Cardiac fibroblast (primary cell): ENCODE measurements at regions not wholly inside any gene's neighbourhood (a gene's known extent, or its start where the extent isn't known, plus 50 kb on each side); places are given as distances from the start of the nearest gene placed in this dataset.
"Not testable (repeated sequence)": the region's sequence is repeated elsewhere in the genome, so short reads cannot be mapped to it uniquely, and the experiment has no call there.

Experiments used
- DNase-seq, 2 donors: peaks; one replicate each; pipeline versions ENCODE4 v3.0.0 to v3.0.0-alpha.2; 2010; ENCODE audit warnings: low read depth in 2 of 2
- H3K4me3 ChIP-seq, 2 donors: replicated peaks in 1 of 2; 1 replicate in 1 of 2; 2 replicates in 1 of 2; pipeline ENCODE4 v1.5.1; 2011; ENCODE audit warnings: low read depth in 2 of 2, low read length in 2 of 2, mild to moderate bottlenecking in 2 of 2, moderate library complexity in 1 of 2
- TF ChIP-seq, protein P1 (sequence below): IDR thresholded peaks from one replicate; pipeline ENCODE4 v1.5.1; 2011; ENCODE audit warnings: low read depth, mild to moderate bottlenecking, low read length, inconsistent platforms

GRCh38 chr10:3567291-3567963 lies 217.6 kb downstream of the KLF6 start:
- no peak overlapping the region for H3K4me3 ChIP-seq
- TF ChIP-seq, protein P1, sequence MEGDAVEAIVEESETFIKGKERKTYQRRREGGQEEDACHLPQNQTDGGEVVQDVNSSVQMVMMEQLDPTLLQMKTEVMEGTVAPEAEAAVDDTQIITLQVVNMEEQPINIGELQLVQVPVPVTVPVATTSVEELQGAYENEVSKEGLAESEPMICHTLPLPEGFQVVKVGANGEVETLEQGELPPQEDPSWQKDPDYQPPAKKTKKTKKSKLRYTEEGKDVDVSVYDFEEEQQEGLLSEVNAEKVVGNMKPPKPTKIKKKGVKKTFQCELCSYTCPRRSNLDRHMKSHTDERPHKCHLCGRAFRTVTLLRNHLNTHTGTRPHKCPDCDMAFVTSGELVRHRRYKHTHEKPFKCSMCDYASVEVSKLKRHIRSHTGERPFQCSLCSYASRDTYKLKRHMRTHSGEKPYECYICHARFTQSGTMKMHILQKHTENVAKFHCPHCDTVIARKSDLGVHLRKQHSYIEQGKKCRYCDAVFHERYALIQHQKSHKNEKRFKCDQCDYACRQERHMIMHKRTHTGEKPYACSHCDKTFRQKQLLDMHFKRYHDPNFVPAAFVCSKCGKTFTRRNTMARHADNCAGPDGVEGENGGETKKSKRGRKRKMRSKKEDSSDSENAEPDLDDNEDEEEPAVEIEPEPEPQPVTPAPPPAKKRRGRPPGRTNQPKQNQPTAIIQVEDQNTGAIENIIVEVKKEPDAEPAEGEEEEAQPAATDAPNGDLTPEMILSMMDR = no peak
- no peak for DNase-seq

DNA sequence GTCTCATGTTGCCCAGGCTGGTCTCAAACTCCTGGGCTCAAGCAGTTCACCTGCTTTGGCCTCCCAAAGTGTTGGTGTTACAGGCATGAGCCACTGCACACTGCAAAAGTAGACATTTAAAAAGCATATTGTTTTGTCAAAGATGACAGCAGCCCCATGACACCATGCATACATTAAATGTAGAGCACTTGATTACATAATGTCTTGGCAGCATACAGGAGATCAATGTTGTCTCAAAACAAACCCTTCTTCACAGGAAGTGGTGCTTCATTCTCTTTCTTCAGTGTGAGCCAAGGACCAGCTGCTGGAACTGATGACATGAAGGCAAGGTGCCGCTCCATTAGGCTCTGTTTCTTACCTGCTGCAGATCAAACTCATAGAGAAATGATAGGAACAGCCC lies 218.4 kb downstream of the KLF6 start:
- no peak for DNase-seq
- TF ChIP-seq, protein P1 = no peak
- no peak overlapping the region for H3K4me3 ChIP-seq

DNA sequence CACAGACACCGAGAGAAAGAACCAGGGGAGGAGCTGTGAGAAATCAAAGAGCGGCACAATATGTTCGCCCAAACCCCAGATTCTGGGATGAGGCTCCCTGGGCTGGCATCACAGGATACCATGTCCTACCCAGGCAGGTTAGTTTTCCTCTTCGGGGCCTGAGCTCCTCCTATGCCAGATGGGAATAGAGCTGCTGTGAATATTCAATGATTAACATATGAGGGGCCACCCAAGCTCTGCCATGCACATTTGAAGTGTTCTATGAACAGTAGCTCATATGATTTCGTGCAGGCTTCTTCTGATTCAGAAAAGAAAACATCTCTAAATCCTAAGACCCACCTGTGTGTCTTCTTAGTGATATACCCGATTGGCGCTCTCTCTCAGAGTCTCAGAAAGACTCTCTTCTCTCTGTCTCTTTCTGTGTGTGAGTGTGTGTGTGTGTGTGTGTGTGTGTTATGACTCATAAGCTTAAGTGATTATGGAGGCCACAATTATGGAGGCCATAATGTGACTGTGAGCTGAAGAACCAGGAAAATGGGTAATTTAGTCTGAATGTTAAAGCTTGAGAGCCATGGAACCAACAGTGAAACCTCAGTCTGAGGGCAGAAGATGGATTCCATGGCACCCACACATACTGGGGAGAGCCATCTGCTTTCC lies 220.5 kb downstream of the KLF6 start:
- no peak for DNase-seq
- TF ChIP-seq, protein P1 = no peak
- no peak overlapping the region for H3K4me3 ChIP-seq

GRCh38 chr10:3563298-3563697 lies 221.7 kb downstream of the KLF6 start:
- TF ChIP-seq, protein P1 = no peak
- no peak for DNase-seq
- no peak overlapping the region for H3K4me3 ChIP-seq

DNA sequence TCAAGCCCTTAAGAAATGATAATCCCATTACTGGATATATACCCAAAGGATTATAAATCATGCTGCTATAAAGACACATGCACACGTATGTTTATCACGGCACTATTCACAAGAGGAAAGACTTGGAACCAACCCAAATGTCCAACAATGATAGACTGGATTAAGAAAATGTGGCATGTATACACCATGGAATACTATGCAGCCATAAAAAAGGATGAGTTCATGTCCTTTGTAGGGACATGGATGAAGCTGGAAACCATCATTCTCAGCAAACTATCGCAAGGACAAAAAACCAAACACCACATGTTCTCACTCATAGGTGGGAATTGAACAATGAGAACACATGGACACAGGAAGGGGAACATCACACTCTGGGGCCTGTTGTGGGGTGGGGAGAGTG lies 224.4 kb downstream of the KLF6 start:
- DNase-seq, H3K4me3 ChIP-seq: not testable (repeated sequence)

GRCh38 chr10:3559527-3559926 lies 225.5 kb downstream of the KLF6 start:
- TF ChIP-seq, protein P1 = no peak
- no peak overlapping the region for H3K4me3 ChIP-seq
- no peak for DNase-seq

- H3K4me3 ChIP-seq = no peak overlapping the region
- no peak for DNase-seq
- TF ChIP-seq, protein P1 = no peak
Observed at GRCh38 chr10:3559011-3559410, 226.0 kb downstream of the KLF6 start.

DNA sequence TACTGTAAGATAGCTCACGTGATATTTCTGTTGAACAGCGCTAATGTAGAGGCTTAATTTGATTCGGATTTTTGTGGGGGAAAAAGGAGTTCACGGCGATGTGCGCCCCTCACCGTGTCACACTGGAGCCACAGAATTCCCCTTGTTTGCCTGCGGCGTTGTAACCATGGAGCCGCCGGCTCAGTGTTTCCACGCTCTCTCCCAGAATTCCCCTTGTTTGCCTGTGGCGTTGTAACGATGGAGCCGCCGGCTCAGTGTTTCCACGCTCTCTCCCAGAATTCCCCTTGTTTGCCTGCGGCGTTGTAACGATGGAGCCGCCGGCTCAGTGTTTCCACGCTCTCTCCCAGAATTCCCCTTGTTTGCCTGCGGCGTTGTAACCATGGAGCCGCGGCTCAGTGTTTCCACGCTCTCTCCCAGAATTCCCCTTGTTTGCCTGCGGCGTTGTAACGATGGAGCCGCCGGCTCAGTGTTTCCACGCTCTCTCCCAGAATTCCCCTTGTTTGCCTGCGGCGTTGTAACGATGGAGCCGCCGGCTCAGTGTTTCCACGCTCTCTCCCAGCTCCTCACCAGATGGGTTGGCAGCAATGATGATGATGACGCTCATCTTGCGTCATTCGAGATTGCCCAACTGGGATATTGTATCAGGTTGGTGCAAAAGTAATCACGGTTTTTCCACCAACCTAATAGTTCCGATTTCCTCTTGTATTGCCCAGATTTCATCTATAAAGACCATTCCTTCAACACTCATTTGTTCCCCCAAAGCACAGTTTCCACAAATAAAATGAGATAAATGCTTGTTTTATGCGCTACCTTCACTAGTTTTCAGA lies 228.6 kb downstream of the KLF6 start:
- peak; percentile 61 to 94 for DNase-seq
- H3K4me3 ChIP-seq = peak overlapping the region in 1 of 2 donors; percentile 43
